Uterus (tissue), 3 donors: ENCODE measurements at regions not wholly inside any gene's neighbourhood (a gene's known extent, or its start where the extent isn't known, plus 50 kb on each side); places are given as distances from the start of the nearest gene placed in this dataset.

ENCODE experiments used
- DNase-seq, 2 donors: peaks; one replicate each; pipeline ENCODE4 v3.0.0-alpha.2; 2019 to 2020
- H3K27ac ChIP-seq, 2 donors: fragments of 200-600 bp; sonication (generic); 1 replicate in 1 of 2; 2 replicates in 1 of 2; pipeline ENCODE4 v1.5.1; 2016 to 2018
- H3K27me3 ChIP-seq, 2 donors: fragments of 200-600 bp; sonication (generic); one replicate each; pipeline ENCODE4 v1.5.1; 2018 to 2019; ENCODE audit warnings: control low read depth in 1 of 2
- H3K36me3 ChIP-seq, 2 donors: fragments of 200-600 bp; sonication (generic); one replicate each; pipeline ENCODE4 v1.5.1; 2019; ENCODE audit warnings: control low read depth in 1 of 2
- H3K4me1 ChIP-seq, 2 donors: fragments of 200-600 bp; sonication (generic); one replicate each; pipeline ENCODE4 v1.5.1; 2018 to 2019; ENCODE audit warnings: control low read depth in 1 of 2
- H3K4me3 ChIP-seq, 2 donors: fragments of 200-600 bp; sonication (generic); 1 replicate in 1 of 2; 2 replicates in 1 of 2; pipeline ENCODE4 v1.5.1; 2018 to 2019; ENCODE audit warnings: mild to moderate bottlenecking in 1 of 2
- H3K9me3 ChIP-seq, 2 donors: fragments of 200-600 bp; sonication (generic); one replicate each; pipeline ENCODE4 v1.5.1; 2019; ENCODE audit warnings: control low read depth in 1 of 2
- POLR2A ChIP-seq, 2 donors: fragments of 450-650 bp; IDR thresholded peaks; one replicate each; pipeline ENCODE4 v1.6.1; 2016; ENCODE audit warnings: antibody characterized with exemption in 2 of 2, mild to moderate bottlenecking in 1 of 2, moderate library complexity in 1 of 2
- intact Hi-C: fragments of 100-400 bp; cut with DNase I; formaldehyde crosslinking; loops from one replicate; pipeline ENCODE4 v1.15.1; 2023; ENCODE audit warnings: low total_unique reads
- TF ChIP-seq, protein P1 (sequence below), 4 experiments: fragments of 200-600 bp in 2 of 4; fragments of 450-650 bp in 2 of 4; sonication (generic) in 2 of 4; IDR thresholded peaks; one replicate each; pipeline ENCODE4 v1.5.1; 2016 to 2019; ENCODE audit warnings: antibody characterized with exemption in 4 of 4, mild to moderate bottlenecking in 2 of 4, moderate library complexity in 1 of 4
- donor health status: DM: yes; HTN: yes; CAD: no.

DNA sequence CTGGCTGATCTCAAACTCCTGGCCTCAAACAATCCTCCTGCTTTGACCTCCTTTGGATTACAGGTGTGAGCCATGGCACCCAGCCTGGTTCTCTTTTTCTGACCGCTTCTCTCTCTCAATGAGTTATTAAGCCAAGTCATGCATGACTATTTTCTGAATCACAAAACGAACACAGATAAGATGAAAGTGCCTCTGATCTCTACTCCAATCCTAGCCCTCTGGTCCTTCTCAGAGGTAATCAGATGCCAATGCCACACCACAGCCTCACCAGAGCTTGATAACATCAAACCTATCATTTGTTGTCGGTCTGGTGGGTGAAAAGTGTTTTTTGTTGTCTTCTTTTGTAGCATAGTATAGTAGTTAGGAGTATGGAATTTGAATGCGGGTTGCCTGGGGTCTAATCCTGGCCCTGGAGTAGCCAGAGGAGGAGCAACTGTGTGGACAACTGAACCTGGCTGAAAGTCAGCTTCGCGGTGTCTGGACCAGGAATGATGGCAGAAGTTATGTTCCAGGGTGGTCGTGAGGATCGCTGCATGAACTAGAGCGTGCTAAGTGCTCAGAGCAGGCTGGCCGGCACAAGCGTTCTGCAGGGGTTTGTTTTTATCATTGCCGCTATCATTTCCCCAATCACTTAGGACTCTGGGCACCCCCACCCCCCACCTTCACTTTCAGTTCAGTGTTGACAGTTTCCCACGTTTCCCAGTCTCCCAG lies 77.9 kb downstream of the SPRING1 start:
- Histone ChIP-seq H3K4me3 (no peak overlapping the region), H3K27me3 (no peaks in the 10 kb centered on the region), H3K4me1 (no peaks in the 10 kb centered on the region), H3K27ac (no peak overlapping the region), H3K9me3 (no peaks in the 10 kb centered on the region), H3K36me3 (no peaks in the 10 kb centered on the region)
- intact Hi-C loops, result no loop called here
- DNase-seq, result no peak
- TF ChIP-seq POLR2A (IDR thresholded peaks at IDR 0.05), result no peak
- TF ChIP-seq, protein P1, sequence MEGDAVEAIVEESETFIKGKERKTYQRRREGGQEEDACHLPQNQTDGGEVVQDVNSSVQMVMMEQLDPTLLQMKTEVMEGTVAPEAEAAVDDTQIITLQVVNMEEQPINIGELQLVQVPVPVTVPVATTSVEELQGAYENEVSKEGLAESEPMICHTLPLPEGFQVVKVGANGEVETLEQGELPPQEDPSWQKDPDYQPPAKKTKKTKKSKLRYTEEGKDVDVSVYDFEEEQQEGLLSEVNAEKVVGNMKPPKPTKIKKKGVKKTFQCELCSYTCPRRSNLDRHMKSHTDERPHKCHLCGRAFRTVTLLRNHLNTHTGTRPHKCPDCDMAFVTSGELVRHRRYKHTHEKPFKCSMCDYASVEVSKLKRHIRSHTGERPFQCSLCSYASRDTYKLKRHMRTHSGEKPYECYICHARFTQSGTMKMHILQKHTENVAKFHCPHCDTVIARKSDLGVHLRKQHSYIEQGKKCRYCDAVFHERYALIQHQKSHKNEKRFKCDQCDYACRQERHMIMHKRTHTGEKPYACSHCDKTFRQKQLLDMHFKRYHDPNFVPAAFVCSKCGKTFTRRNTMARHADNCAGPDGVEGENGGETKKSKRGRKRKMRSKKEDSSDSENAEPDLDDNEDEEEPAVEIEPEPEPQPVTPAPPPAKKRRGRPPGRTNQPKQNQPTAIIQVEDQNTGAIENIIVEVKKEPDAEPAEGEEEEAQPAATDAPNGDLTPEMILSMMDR (IDR thresholded peaks at IDR 0.05), result no peak

DNA sequence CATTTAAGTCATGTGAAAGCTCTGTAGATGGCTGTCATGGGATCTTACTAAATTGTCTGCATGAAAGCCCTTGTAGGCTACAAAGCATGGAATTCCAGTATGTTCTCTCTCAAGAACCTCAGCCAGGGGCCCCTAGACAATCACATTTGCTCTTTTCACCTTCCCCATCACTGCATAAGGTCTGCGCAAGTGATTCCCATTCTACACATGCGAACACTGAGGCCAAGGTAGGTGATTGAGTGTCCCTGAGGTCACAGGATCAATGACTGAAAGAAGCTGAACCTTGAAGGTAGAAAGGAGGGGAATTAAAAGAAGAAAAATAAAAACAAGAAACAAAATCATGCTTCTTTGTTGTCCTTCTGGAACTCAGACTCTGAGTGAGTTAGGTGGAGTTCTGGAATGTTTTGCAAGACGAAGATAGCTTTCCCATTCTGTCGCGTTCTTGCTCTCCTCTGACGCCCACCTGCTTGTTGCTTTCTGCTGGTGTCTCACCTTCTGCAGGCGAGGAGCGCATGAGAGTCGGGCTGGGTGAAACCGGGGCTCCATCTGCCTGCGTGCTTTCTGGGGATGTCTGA lies 79.9 kb downstream of the SPRING1 start:
- no peaks in the 10 kb centered on the region for H3K36me3 ChIP-seq
- TF ChIP-seq POLR2A (IDR thresholded peaks at IDR 0.05), result no peak
- TF ChIP-seq, protein P1 (IDR thresholded peaks at IDR 0.05), result no peak
- no peaks in the 10 kb centered on the region for H3K27me3 ChIP-seq
- H3K9me3 ChIP-seq, result no peaks in the 10 kb centered on the region
- intact Hi-C loops, result no loop called here
- peak overlapping the region; percentile 2 to 28 for H3K4me3 ChIP-seq
- peak overlapping the region; percentile 47 to 50 for H3K27ac ChIP-seq
- no peaks in the 10 kb centered on the region for H3K4me1 ChIP-seq
- no peak for DNase-seq

DNA sequence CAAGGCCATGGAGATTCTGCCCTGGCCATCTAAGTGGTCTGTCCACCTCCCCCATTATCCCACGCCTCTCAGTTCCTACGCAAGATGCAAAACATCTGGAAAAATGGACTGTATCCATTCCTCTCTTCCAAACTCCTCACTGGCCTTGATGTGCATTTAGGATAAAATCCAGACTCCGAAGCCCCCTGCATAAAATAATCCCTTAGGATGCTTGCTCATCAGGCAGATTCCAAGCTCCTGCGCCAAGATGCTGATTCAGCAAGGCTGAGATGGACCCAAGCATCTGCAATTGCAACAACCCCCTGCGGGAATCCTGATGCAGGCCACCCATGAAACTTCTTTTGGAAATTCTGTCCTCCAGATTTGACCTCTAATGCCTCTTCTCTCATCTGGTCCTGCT lies 81.6 kb downstream of the SPRING1 start:
- H3K27ac ChIP-seq, result no peak overlapping the region
- intact Hi-C loops, result no loop called here
- H3K36me3 ChIP-seq, result no peaks in the 10 kb centered on the region
- no peak for TF ChIP-seq POLR2A (IDR thresholded peaks at IDR 0.05)
- TF ChIP-seq, protein P1 (IDR thresholded peaks at IDR 0.05), result no peak
- H3K9me3 ChIP-seq, result no peaks in the 10 kb centered on the region
- H3K27me3 ChIP-seq, result no peaks in the 10 kb centered on the region
- DNase-seq, result no peak
- no peak overlapping the region for H3K4me3 ChIP-seq
- no peaks in the 10 kb centered on the region for H3K4me1 ChIP-seq

DNA sequence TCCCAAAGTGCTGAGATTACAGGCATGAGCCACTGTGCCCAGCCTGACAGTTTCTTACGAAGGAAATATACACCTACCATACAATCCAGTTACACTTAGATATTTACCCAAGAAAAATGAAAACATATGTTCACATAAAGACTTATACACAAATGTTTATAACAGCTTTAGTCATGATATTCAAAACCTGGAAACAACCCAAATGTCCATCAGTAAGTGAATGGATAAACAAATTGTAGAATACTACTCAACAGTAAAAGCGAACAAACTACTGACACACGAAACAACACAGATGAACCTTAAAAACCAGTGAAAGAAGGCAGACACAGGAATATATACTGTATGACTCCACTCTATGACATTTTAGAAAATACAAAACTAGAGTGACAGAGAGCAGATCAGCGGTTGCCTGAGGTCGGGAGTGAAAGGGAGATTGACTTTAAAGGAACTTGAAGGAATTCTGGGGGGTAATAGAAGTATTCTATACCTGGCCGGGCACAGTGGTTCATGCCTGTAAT lies 83.6 kb downstream of the SPRING1 start:
- TF ChIP-seq POLR2A (IDR thresholded peaks at IDR 0.05), result no peak
- TF ChIP-seq, protein P1 (IDR thresholded peaks at IDR 0.05), result no peak
- no peaks in the 10 kb centered on the region for H3K36me3 ChIP-seq
- no peaks in the 10 kb centered on the region for H3K9me3 ChIP-seq
- DNase-seq, result no peak
- no peak overlapping the region for H3K4me3 ChIP-seq
- H3K27ac ChIP-seq, result no peak overlapping the region
- H3K27me3 ChIP-seq, result no peaks in the 10 kb centered on the region
- intact Hi-C loops, result no loop called here
- H3K4me1 ChIP-seq, result no peaks in the 10 kb centered on the region

DNA sequence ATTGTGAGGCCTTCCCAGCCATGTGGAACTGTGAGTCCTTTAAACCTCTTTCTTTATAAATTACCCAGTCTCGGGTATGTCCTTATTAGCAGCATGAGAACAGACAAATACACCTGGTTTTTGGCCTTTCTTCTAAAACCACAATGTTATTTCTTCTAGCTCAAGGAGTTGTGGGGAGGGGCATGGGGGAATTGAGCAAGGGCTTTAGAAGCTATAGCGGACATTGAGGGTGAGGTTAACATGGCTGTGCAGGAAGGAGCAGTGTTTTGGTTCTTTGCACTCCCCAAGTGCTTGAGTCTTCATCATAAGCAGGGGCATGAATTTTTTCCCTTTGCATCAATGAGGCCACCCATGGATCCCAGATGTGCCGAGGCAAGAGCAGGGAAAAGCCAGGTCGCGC lies 86.8 kb downstream of the SPRING1 start:
- Histone ChIP-seq H3K9me3 (no peaks in the 10 kb centered on the region), H3K27me3 (no peaks in the 10 kb centered on the region), H3K4me3 (no peak overlapping the region), H3K27ac (no peak overlapping the region), H3K4me1 (no peaks in the 10 kb centered on the region), H3K36me3 (no peaks in the 10 kb centered on the region)
- TF ChIP-seq POLR2A (IDR thresholded peaks at IDR 0.05), result no peak
- TF ChIP-seq, protein P1 (IDR thresholded peaks at IDR 0.05), result no peak
- intact Hi-C loops, result no loop called here
- DNase-seq, result no peak
